GM19239 (cell line): ENCODE measurements at regions not wholly inside any gene's neighbourhood (a gene's known extent, or its start where the extent isn't known, plus 50 kb on each side); places are given as distances from the start of the nearest gene placed in this dataset.
"Not testable (repeated sequence)": the region's sequence is repeated elsewhere in the genome, so short reads cannot be mapped to it uniquely, and the experiment has no call there.

Experiments used
- DNase-seq: peaks from one replicate; pipeline ENCODE4 v3.0.0; 2011; ENCODE audit warnings: low spot score; ENCODE audit not compliant: insufficient read length
- FAIRE-seq: peaks from 2 replicates; lab custom pipeline; 2011; peaks lifted over from hg19 to GRCh38; lab: Jason Lieb, UNC

DNA sequence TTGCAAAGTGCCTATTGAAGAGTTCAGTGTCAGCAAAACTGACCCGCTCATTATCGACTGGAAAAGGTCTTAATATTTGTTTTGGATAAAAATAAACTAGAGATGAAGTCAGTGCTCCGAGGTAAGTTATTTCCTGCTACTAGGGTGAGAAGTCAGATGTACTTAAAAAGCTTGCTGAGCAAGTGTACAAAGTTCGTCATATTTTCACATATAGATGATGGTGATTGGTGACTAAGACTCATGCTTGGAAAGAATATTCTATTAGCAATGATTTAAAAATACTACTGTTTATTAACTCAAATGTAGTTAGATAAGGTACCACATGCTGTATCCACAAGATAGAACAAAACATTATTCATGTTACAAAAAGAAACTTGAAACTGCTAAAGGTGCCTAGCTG is 643.7 kb downstream of the GABRG2 start:
- FAIRE-seq: no peak

DNA sequence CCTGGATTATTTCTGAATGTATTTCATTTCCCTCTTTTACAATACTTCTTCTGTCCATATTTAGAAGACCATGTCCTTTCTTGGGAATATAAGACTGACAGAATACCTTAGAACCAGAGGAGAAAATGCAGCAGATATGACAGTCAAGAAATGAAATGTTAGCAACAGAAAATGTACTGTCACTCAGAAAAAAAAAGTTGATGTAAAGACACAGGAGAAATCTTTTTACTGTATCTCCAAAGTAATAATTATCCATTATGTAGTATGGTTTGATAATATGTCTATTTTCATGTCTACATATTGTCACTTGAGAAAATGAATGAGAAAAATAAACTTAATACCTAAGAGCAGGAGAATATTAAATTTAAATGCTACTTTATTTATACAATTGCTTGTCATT is 652.1 kb downstream of the GABRG2 start:
- DNase-seq (no peak), FAIRE-seq (no peak)

More for the DNA sequence above, 643.7 kb downstream of the GABRG2 start:
- no peak for DNase-seq

DNA sequence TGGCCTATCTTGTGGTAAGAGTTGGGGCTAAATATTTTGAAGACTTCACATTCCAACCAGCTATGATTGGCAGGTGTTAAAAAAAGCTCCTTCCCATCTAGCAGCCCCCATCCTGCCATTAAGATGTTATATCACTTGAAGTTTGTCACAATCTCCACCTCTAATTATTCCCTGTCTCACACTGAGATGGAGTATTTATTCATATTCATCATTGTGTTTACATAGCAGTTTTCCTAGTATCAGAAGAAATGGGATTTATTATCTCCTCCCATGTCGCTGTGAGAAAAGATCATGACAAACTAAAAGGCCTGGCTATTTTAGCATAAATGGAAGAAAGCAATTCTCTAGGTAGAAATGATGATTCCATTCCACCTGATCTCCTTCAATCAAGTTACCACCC is 653.6 kb downstream of the GABRG2 start:
- DNase-seq (no peak), FAIRE-seq (no peak)

DNA sequence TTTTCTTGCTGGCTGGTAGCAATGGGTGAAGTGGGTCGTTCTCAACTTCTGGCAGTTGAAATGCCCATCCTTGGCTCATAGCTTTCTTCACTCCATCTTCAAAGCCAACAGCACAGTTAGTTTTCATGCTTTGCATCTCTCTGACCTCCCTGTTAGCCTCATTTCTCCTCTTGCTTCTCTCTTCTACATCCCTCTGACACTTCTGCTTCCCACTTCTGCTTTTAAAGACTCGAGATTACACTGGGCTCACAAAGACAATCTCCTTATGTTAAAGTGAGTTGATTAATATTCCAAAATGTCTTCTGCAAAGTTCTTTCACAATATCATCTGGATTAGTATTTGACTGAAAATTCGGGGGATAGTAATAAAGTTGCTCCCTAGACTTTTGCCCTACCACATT is 684.8 kb upstream of the CCNG1 start:
- FAIRE-seq: no peak
- no peak for DNase-seq

DNA sequence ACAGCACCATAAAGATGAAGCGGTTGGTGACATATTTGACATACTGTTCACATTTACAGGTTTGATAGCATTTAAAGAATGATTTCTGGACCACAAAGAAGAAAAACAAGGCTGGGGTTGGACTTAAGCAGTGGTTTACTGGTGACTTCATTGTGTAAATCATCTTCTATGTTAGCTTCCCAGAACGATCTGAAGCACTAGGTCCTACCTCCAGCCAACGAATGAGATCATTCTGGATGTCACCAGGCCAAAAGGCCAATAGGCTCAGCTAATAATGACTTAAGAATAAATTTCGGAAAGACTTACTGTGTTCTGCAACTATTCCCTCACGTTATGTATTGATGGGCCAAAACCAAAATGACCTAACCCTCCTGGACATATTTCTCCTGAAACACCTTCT is 675.3 kb upstream of the CCNG1 start:
- no peak for DNase-seq
- no peak for FAIRE-seq

DNA sequence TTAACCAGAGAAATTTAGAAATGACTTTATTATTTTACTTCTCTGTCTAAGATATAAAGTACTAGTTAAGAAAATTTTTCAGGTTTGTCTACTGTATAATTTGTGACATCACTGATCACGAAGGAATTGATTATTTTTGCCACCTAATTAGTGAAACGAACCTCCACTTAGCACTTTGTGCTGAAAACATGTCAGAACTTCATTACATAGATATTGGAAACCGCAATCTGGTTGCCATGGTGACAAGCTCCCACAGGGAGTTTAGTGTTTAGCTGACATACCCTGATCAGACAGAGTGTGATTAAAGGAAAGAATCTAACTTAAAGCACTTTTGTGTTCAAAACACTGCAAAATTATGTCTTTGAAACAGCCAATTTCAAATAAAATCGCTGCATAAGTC is 668.4 kb upstream of the CCNG1 start:
- FAIRE-seq: no peak
- DNase-seq: no peak

DNA sequence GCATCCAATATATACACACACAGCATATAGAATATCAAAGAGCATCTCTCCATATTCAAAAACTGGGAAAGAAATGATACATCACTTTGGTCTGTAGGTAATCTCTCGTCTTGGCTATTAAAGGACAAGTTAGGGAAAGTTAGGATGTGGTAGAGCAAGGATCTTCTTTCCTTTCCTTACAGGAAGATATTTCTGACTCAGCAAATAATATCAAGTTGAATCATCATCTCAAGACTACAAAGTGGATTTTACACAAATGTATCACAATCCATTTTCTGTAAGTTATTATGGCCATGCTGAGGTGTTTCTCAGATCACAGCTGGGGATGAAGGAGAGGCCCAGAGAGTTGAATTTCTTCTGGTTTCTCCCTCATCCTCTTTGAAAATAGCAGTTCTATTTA is 651.7 kb upstream of the CCNG1 start:
- FAIRE-seq (no peak), DNase-seq (no peak)

DNA sequence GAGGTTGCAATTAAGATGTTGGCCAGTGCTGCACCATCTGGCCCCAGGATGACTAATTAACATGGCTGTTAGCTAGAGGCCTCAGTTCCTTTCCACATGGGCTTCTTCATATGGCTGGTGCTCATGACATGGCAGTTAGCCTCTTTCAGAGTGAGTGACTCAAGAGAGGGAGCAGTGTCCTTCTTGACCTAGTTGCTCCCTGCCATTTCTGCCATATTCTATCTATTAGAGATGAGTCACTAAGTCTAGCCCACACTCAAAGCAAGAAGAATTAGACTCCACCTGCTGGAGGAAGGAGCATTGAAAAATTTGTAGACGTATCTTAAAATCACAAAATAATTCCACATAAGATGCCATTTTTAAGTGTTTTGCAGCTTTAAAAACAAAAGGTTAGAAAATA is 651.2 kb upstream of the CCNG1 start:
- DNase-seq (no peak), FAIRE-seq (no peak)

DNA sequence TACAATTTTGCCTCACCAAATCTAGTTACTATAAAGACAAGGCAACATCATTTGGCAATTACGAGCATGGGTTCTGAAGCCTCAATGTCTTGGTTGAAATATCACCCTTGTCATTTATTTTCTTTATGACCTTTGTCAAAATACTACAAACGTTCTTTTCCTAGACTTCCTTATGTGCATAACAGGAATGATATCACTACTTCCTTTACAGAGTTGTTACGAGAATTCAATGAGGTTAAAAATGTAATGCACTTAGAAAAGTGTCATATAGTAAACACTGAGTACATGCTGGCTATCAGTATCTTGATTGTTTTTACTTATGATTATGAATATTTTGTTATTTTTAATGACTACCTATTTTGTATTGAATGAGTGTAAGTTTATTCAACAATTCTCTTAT is 640.9 kb upstream of the CCNG1 start:
- DNase-seq: no peak
- FAIRE-seq: no peak

DNA sequence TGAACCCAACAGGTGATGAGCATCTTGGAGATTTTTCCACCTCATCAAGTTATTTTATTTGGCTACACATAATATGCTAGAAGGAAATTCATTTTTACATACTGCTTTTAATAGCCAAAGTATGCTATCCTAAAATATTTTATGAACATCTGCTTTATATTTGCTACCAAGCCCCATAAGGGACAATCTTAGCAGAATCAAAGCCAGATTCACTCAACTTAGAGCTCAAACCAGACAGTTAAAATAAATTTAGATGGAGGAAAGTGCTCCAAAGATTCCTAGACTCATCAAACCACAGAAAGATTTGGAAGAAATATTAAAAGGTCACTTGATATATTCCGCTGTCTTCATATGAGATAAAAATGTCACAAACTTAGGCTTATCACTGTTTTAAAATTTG is 637.1 kb upstream of the CCNG1 start:
- no peak for DNase-seq
- no peak for FAIRE-seq

DNA sequence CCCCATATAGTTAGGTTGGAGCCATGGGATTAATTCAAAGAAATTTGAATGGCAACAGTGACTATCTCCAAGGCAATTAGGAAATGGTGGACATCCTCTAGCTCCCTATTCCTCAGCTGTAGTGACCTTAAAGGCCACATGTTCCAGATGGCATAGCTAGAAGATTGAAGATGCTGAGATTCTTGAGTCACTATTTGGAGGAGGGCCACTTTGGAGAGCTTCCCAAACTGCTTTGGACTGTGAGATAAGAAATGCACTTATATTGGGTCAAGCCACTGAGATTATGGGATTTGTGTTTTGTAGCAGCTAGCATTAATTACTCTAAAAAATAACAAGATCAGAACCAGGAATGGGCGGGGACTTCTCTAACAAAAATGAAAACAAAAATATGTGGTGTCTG is 636.2 kb upstream of the CCNG1 start:
- no peak for DNase-seq
- no peak for FAIRE-seq

DNA sequence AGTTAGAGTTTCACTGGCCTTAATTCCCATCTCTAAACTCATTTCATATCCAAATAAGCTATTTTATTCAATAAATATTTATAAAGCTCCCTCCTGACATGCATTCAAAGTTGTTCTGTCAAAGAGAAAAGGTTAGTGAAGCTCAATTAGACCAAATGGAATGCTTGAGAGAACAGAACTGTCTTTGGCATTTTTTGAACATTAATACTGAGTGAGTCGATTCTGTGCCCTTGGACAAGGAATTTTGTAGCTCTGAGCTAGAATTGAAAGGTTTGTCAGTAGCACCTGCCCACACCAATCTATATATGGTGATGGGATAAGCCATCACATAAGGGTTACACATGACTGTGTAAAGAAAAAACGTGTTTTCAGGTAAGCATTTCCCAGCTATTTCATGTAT is 631.2 kb upstream of the CCNG1 start:
- FAIRE-seq (no peak), DNase-seq (no peak)

DNA sequence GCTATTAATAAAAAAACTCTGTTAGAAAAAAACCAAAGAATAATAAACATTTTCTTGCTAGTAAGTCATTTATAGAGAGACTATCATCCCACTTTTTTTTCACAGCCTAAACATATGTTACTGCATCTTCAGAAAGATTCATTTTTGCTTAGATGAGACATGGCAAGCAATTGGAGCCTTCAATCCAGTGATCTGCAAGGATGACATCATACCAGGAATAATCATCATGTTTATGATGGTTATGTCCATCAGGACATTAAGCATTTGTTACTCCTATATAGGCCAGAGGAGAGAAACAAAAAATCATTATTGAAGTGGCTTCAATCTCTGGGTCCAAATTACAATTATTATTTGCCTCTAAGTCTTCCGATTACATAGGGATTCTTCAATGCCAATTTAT is 626.3 kb upstream of the CCNG1 start:
- FAIRE-seq: no peak

DNA sequence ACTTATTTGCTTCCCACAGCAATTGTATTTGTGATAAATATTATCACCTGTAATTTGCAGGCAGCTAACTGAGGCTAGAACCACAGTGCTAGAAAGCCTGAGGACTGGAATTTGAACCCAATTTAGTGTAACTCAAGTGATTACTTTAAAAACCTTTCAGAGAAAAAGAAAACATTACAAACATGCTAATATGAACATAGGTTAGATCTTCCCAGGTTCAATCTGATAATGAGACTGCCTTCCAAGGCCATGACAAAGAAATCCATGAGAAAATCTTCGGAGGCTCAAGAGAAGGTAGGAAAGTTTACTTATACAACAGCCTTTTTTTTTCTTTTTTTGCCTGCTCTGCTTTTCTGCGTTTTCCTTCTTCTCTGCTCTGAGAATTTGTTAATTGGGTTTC is 620.6 kb upstream of the CCNG1 start:
- no peak for DNase-seq
- no peak for FAIRE-seq

More for the DNA sequence above, 626.3 kb upstream of the CCNG1 start:
- DNase-seq: no peak

DNA sequence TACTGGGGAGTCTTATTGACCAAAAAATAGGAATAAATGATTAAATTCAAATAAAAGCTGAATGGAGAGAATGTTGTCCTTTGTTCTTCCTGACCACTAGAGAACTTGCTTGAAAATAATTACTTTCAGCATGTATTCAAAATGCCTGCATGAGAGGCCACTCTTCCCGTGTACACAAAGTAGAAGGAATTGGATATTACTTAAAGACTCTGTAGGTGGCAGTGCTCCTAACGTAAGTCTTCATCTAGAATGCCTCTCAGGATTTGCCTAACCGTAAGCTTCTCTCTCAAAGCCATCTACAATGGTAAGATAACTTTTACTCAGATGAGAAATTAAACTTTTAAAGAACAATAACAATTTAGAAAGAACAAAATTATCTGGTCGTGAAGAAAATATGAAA is 620.0 kb upstream of the CCNG1 start:
- DNase-seq: no peak
- FAIRE-seq: no peak

DNA sequence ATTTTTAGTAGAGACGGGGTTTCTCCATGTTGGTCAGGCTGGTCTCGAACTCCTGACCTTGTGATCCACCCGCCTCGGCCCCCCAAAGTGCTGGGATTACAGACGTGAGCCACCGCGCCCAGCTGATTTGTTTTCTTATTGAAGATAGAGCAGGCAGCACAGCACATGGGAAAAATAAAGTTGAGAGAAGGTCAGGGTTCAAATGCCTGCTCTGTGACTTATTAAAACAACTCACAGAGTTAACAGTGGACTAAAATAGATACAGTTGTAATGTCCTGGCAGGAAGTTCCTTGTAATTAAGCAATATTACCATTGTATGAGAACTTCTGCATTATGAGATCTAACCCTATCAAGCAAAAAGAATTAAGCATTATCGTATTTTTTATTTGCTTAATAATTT is 615.7 kb upstream of the CCNG1 start:
- FAIRE-seq, DNase-seq: not testable (repeated sequence)

DNA sequence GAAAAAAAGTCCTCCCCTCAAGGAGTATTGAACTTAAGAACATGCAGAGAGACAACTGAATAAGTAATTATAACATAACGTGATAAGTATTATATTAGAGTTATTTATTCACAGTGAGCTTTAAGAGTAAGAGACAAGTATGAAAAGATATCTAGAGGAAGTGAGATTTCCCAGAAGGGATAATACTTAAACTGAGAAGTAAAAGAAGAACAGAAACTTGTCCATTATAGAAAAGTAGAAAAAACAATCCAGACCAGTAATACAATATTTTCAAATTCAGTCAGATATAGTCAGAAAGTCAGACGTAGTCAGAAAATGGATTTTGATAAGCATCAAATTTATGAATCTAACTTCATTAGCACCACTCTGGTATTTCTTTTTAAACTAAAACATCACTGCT is 613.0 kb upstream of the CCNG1 start:
- FAIRE-seq: no peak
- DNase-seq: no peak

DNA sequence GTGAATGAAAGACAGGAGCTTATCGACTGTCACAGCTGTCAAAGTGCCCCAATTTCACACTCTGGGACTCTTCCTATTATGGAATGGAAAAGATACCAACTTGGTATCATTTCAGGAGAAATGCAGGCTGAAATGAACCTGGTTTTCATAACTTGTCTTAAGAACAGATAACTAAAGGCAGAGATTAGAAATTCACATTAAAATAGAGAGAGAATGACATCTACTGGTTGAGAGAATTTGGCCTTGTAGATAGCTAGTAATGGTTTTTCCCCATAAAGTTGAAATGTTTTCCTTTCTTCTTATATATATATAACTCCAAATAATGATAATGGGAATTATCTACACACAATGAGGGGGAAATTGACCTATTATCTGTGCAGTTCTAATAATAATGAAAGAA is 600.2 kb upstream of the CCNG1 start:
- FAIRE-seq (no peak), DNase-seq (no peak)

DNA sequence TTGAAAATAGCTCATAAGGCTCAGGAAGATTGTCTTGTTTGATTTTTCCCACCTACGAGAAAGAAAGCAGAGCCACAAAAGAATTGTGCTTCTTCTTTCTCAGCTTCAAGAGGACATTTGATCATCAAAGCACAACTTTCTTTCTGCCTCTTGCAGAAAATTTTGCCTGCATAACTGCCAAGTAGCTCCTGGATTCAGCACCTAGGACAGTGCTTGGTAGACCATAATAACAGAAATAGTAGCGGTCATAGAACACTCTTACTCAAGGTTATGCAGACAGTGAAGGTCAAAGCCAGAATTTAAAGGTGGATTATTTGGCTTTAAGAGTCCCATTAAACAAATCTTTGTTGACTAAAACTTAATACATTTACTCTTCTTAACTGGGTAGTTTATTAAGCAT is 594.7 kb upstream of the CCNG1 start:
- DNase-seq: no peak
- no peak for FAIRE-seq

DNA sequence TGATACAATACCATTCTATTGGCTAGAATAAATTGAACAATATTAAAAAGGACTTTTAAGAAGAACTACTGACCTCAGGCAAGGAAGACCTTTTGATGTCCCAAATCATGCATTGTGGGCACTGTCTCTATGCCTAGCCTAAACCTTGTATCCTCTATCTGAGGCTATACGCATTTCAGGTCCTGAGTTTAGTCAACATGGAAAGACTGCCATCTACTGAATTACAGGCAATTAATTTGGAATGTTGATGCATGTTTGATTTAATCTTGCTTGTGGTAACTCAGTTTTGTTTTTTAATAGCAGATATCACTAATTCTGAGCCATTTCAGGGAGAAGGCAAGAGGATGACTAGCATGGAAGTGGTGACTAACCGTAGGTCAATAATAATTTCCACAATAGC is 585.3 kb upstream of the CCNG1 start:
- FAIRE-seq (no peak), DNase-seq (no peak)

DNA sequence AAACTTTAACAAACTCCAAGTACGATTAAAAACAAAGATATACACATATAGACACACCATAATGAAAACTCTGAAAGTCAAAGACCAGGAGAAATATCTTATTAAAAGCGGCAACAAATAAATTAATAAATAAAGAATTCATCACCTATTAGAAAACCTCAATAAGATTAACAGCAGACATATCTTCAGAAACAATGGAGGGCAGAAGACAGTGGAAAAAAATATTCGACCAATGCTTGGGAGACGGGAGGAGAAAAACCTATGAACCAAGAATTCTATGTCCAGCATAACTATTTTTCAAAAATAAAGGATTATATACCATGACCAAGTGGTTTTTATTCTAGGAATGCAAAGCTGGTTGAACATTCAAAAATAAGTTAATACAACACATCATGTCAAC is 578.6 kb upstream of the CCNG1 start:
- DNase-seq (no peak), FAIRE-seq (no peak)

DNA sequence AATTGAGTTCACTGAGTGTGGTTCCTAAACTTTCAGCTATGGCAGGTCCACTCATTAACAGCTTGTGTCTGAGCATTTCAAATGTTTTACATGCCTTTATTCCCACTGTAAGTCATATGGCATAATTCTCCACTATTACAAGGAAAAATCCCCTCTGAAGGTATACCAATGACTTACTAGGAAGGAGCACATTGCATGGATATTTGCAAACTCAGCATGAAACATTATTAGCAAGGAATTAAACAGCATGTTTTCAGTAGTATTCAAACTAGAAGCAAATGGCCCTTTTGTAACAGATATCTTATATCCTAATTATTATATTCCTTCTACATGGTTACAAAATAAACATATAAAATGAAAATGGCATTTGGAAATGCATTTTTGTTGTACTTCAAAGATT is 566.4 kb upstream of the CCNG1 start:
- FAIRE-seq: no peak

DNA sequence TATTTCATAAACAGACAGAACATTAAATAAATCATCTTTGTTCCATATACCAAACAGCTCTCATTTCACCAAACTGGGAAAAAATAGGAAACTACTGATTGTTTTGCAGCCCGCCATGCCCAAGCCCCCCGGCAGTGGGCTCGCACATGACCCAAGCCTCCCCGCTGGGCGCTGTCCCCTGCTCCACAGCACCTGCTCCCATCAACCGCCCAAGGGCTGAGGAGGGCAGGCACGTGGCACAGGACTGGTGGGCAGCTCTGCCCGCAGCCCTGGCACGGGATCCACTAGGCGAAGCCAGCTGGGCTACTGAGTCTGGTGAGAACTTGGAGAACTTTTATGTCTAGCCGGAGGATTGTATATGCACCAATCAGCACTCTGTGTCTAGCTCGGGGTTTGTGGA is 554.8 kb upstream of the CCNG1 start:
- FAIRE-seq: no peak
- no peak for DNase-seq

More for the DNA sequence above, 566.4 kb upstream of the CCNG1 start:
- no peak for DNase-seq
